Activated B cell treated with CpG ODN at 0.5 μM for 24 hours (primary cell): ENCODE measurements at regions not wholly inside any gene's neighbourhood (a gene's known extent, or its start where the extent isn't known, plus 50 kb on each side); places are given as distances from the start of the nearest gene placed in this dataset.

Source experiments
- ATAC-seq: fragments of 200-7000 bp; cut with Tn5 transposase; one replicate; pipeline ENCODE4 v1.10.0; 2021; ENCODE audit warnings: low read depth, mild to moderate bottlenecking, moderate library complexity
- CTCF ChIA-PET: fragments of 350-600 bp; sonication (Branson Sonifier 250); formaldehyde crosslinking; loops from one replicate; lab custom pipeline; 2021; ENCODE audit warnings: antibody characterized with exemption; lab: Charles Lee
- POLR2A ChIA-PET: fragments of 350-600 bp; sonication (Branson Sonifier 250); formaldehyde crosslinking; loops from one replicate; lab custom pipeline; 2021; ENCODE audit warnings: antibody characterized with exemption; lab: Charles Lee
- DNase-seq: peaks from one replicate; pipeline ENCODE4 v3.0.0; 2022
- H3K27ac Mint-ChIP-seq: one replicate; pipeline ENCODE4 v1.8.0; 2020; ENCODE audit warnings: mixed read lengths
- H3K27me3 Mint-ChIP-seq: one replicate; pipeline ENCODE4 v1.8.0; 2021; ENCODE audit warnings: mixed read lengths
- H3K36me3 Mint-ChIP-seq: one replicate; pipeline ENCODE4 v1.8.0; 2021; ENCODE audit warnings: low read depth, mixed read lengths
- H3K4me1 Mint-ChIP-seq: one replicate; pipeline ENCODE4 v1.8.0; 2021; ENCODE audit warnings: mixed read lengths
- H3K4me3 Mint-ChIP-seq: one replicate; pipeline ENCODE4 v1.8.0; 2020; ENCODE audit warnings: mild to moderate bottlenecking, mixed read lengths
- H3K9me3 Mint-ChIP-seq: one replicate; pipeline ENCODE4 v1.8.0; 2020; ENCODE audit warnings: mixed read lengths
- CTCF ChIP-seq: fragments of 200-600 bp; IDR thresholded peaks from one replicate; pipeline ENCODE4 v1.8.0; 2022; ENCODE audit warnings: antibody characterized with exemption, mild to moderate bottlenecking
- intact Hi-C: fragments of 100-400 bp; cut with micrococcal nuclease; formaldehyde crosslinking; loops from one replicate; pipeline ENCODE4 v1.15.1; 2024

DNA sequence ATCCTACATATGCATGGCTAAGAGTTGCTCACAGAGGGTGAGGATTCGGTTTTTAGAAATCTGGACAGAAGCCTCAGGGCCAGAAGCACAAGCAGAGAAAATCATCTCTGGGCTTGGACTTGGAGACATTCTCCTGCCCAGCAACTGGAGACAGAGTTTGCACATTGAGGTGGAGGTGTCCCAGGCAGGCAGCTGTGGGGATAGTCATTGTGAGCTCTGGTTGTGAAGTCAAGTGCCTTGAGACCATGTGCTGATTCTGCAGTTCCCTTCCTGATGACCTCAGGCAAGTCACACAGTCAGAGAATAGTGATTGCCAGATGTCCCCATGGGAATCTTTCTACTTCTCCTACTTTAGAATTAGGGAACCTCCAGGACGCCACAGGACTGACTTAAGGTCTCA lies 108.4 kb upstream of the LDAH start:
- no peak overlapping the region for H3K27ac Mint-ChIP-seq
- intact Hi-C loops = no loop called here
- peaks cover 15% of the 10 kb centered on the region for H3K9me3 Mint-ChIP-seq
- peaks cover 5% of the 10 kb centered on the region for H3K27me3 Mint-ChIP-seq
- POLR2A ChIA-PET = no interaction called here
- CTCF ChIA-PET = no interaction called here
- DNase-seq (no peak), ATAC-seq (no peak)
- TF ChIP-seq CTCF = no peak
- H3K4me1 Mint-ChIP-seq = no peaks in the 10 kb centered on the region
- no peak overlapping the region for H3K4me3 Mint-ChIP-seq
- peaks cover 2% of the 10 kb centered on the region for H3K36me3 Mint-ChIP-seq

DNA sequence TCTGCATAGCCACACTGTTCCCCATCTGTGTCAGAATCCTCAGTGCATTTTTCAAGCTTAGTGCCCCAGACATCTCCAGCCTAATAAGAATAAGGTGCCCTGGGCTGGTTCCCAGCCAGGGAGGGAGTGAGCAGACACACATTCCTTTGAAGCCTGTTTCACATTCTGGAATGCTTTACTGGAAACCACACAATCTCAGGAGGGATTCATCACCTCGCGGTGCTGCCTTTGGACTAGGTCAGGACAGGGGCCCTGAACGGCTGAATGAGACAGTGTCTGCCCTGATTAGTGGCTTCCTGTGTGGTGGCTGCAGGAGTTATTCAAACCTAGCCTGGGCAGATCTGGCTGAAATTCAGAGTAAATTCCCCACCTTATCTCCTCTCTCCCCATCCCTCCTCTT lies 108.0 kb upstream of the LDAH start:
- no peak for ATAC-seq
- no peak overlapping the region for H3K27ac Mint-ChIP-seq
- intact Hi-C loops = no loop called here
- no peak for TF ChIP-seq CTCF
- no peak for DNase-seq
- ChIA-PET POLR2A (no interaction called here), CTCF (no interaction called here)
- peaks cover 15% of the 10 kb centered on the region for H3K9me3 Mint-ChIP-seq
- peaks cover 2% of the 10 kb centered on the region for H3K36me3 Mint-ChIP-seq
- H3K27me3 Mint-ChIP-seq = peaks cover 8% of the 10 kb centered on the region
- no peak overlapping the region for H3K4me3 Mint-ChIP-seq
- H3K4me1 Mint-ChIP-seq = no peaks in the 10 kb centered on the region

DNA sequence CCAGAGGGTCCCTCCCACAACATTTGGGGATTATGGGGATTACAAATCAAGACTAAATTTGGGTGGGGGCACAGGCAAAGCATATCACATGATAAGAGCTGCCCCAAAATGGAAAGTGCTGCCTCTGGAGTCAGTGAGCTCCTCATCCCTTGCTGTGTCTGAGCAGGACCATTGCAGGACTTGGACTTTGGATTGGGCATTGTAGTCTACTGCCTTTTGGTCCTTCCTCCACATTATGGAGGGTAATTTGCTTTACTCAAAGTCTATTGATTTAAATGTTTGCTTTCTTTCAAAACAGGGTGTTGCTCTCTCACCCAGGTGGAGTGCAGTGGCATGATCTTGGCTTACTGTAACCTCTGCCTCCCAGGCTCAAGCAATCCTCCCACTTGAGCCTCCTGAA lies 106.8 kb upstream of the LDAH start:
- TF ChIP-seq CTCF = no peak
- H3K4me1 Mint-ChIP-seq = no peaks in the 10 kb centered on the region
- intact Hi-C loops = no loop called here
- H3K27me3 Mint-ChIP-seq = peaks cover 12% of the 10 kb centered on the region
- H3K27ac Mint-ChIP-seq = no peak overlapping the region
- POLR2A ChIA-PET = no interaction called here
- CTCF ChIA-PET = no interaction called here
- peaks cover 2% of the 10 kb centered on the region for H3K36me3 Mint-ChIP-seq
- ATAC-seq (no peak), DNase-seq (no peak)
- H3K9me3 Mint-ChIP-seq = peaks cover 15% of the 10 kb centered on the region
- no peak overlapping the region for H3K4me3 Mint-ChIP-seq

DNA sequence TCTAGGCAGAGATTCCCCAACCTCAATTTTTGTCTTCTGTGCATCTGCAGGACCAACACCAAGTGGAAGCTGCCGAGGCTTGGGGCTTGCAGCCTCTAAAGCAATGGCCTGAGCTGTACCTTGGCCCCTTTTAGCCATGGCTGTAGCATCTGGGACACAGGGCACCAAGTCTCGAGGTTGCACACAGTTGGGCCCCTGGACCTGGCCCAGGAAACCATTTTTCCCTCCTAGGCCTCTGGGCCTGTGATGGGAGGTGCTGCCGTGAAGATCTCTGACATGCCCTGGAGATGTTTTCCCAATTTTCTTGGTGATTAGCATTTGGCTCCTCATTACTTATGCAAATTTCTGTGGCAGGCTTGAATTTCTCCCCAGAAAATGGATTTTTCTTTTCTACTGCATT lies 105.7 kb upstream of the LDAH start:
- Mint-ChIP-seq H3K27me3 (peaks cover 19% of the 10 kb centered on the region), H3K9me3 (peaks cover 15% of the 10 kb centered on the region), H3K27ac (no peak overlapping the region), H3K36me3 (peaks cover 2% of the 10 kb centered on the region), H3K4me1 (no peaks in the 10 kb centered on the region), H3K4me3 (no peak overlapping the region)
- DNase-seq (no peak), ATAC-seq (no peak)
- ChIA-PET CTCF (no interaction called here), POLR2A (no interaction called here)
- TF ChIP-seq CTCF = no peak
- intact Hi-C loops = no loop called here

GRCh38 chr2:20925265-20925889 lies 102.5 kb upstream of the LDAH start:
- no peak for DNase-seq
- peaks cover 2% of the 10 kb centered on the region for H3K36me3 Mint-ChIP-seq
- no peaks in the 10 kb centered on the region for H3K4me1 Mint-ChIP-seq
- no peak overlapping the region for H3K4me3 Mint-ChIP-seq
- no peak for ATAC-seq
- ChIA-PET POLR2A (no interaction called here), CTCF (no interaction called here)
- H3K27ac Mint-ChIP-seq = no peak overlapping the region
- intact Hi-C loops = no loop called here
- no peak for TF ChIP-seq CTCF
- H3K27me3 Mint-ChIP-seq = peaks cover 29% of the 10 kb centered on the region
- peaks cover 15% of the 10 kb centered on the region for H3K9me3 Mint-ChIP-seq
